ENCODE measurements at regions not wholly inside any gene's neighbourhood (a gene's known extent, or its start where the extent isn't known, plus 50 kb on each side); places are given as distances from the start of the nearest gene placed in this dataset.

GRCh38 chr5:111937094-111937493 lies 180.1 kb upstream of the NREP start:
- Histone ChIP-seq H3K79me2 (ENCODE audit: insufficient read depth, low read length) (no peaks in the 10 kb centered on the region), H3K36me3 (ENCODE audit: insufficient read depth, low read length) (no peaks in the 10 kb centered on the region), H3K9me3 (ENCODE audit: insufficient read depth, low read depth, low read length) (no peaks in the 10 kb centered on the region), H3K9ac (ENCODE audit: low read length) (no peak overlapping the region), H4K20me1 (ENCODE audit: insufficient read depth, low read length) (no peaks in the 10 kb centered on the region), H2AFZ (ENCODE audit: low read depth, low read length) (no peak overlapping the region), H3K4me3 (ENCODE audit: insufficient read depth, low read depth, low read length) (no peak overlapping the region), H3K4me1 (ENCODE audit: insufficient read depth, low read length) (peaks cover 15% of the 10 kb centered on the region), H3K27ac (ENCODE audit: low read depth, low read length) (no peak overlapping the region), H3K4me2 (ENCODE audit: low read length) (no peak overlapping the region), H3K27me3 (ENCODE audit: insufficient read depth, low read length) (no peaks in the 10 kb centered on the region)
- H3K4me3 Mint-ChIP-seq (ENCODE audit: unreplicated experiment), result no peak overlapping the region
- no peaks in the 10 kb centered on the region for H3K36me3 Mint-ChIP-seq (ENCODE audit: low read depth, unreplicated experiment)
- H3K27me3 Mint-ChIP-seq (ENCODE audit: low read depth, unreplicated experiment), result no peaks in the 10 kb centered on the region
- peaks cover 8% of the 10 kb centered on the region for H3K4me1 Mint-ChIP-seq (ENCODE audit: low read depth, unreplicated experiment)
- FAIRE-seq (peak; percentile 37), DNase-seq (ENCODE audit: low read depth) (no peak)
- H3K9me3 Mint-ChIP-seq (ENCODE audit: unreplicated experiment), result peaks cover 9% of the 10 kb centered on the region
- H3K27ac Mint-ChIP-seq (ENCODE audit: unreplicated experiment), result no peak overlapping the region
- TF ChIP-seq EZH2 (IDR thresholded peaks at IDR 0.05; ENCODE audit: insufficient read depth, low read length) (no peak), CTCF (IDR thresholded peaks at IDR 0.05; ENCODE audit: insufficient read depth, low read depth, low read length) (no peak)

- Mint-ChIP-seq H3K4me3 (ENCODE audit: unreplicated experiment) (no peak overlapping the region), H3K27ac (ENCODE audit: unreplicated experiment) (no peak overlapping the region), H3K4me1 (ENCODE audit: low read depth, unreplicated experiment) (peaks cover 17% of the 10 kb centered on the region), H3K27me3 (ENCODE audit: low read depth, unreplicated experiment) (no peaks in the 10 kb centered on the region), H3K9me3 (ENCODE audit: unreplicated experiment) (peaks cover 9% of the 10 kb centered on the region), H3K36me3 (ENCODE audit: low read depth, unreplicated experiment) (no peaks in the 10 kb centered on the region)
- H4K20me1 ChIP-seq (ENCODE audit: insufficient read depth, low read length), result no peaks in the 10 kb centered on the region
- H3K36me3 ChIP-seq (ENCODE audit: insufficient read depth, low read length), result no peaks in the 10 kb centered on the region
- H3K79me2 ChIP-seq (ENCODE audit: insufficient read depth, low read length), result no peaks in the 10 kb centered on the region
- H3K27ac ChIP-seq (ENCODE audit: low read depth, low read length), result no peak overlapping the region
- H2AFZ ChIP-seq (ENCODE audit: low read depth, low read length), result peak overlapping the region; percentile 42
- H3K4me2 ChIP-seq (ENCODE audit: low read length), result no peak overlapping the region
- no peak overlapping the region for H3K4me3 ChIP-seq (ENCODE audit: insufficient read depth, low read depth, low read length)
- peaks cover 25% of the 10 kb centered on the region for H3K4me1 ChIP-seq (ENCODE audit: insufficient read depth, low read length)
- H3K9me3 ChIP-seq (ENCODE audit: insufficient read depth, low read depth, low read length), result no peaks in the 10 kb centered on the region
- no peak overlapping the region for H3K9ac ChIP-seq (ENCODE audit: low read length)
- DNase-seq (ENCODE audit: low read depth) (peak; percentile 47), FAIRE-seq (peak; percentile 58)
- TF ChIP-seq EZH2 (IDR thresholded peaks at IDR 0.05; ENCODE audit: insufficient read depth, low read length) (no peak), CTCF (IDR thresholded peaks at IDR 0.05; ENCODE audit: insufficient read depth, low read depth, low read length) (no peak)
- no peaks in the 10 kb centered on the region for H3K27me3 ChIP-seq (ENCODE audit: insufficient read depth, low read length)
Observed at GRCh38 chr5:111935835-111936234, 178.8 kb upstream of the NREP start.

GRCh38 chr5:111935009-111935408 lies 178.0 kb upstream of the NREP start:
- Mint-ChIP-seq H3K4me3 (ENCODE audit: unreplicated experiment) (no peak overlapping the region), H3K27ac (ENCODE audit: unreplicated experiment) (no peak overlapping the region), H3K4me1 (ENCODE audit: low read depth, unreplicated experiment) (peaks cover 23% of the 10 kb centered on the region), H3K36me3 (ENCODE audit: low read depth, unreplicated experiment) (no peaks in the 10 kb centered on the region), H3K9me3 (ENCODE audit: unreplicated experiment) (peaks cover 9% of the 10 kb centered on the region), H3K27me3 (ENCODE audit: low read depth, unreplicated experiment) (no peaks in the 10 kb centered on the region)
- DNase-seq (ENCODE audit: low read depth) (no peak), FAIRE-seq (peak; percentile 32)
- Histone ChIP-seq H3K27ac (ENCODE audit: low read depth, low read length) (no peak overlapping the region), H4K20me1 (ENCODE audit: insufficient read depth, low read length) (no peaks in the 10 kb centered on the region), H3K4me1 (ENCODE audit: insufficient read depth, low read length) (peaks cover 34% of the 10 kb centered on the region), H3K9ac (ENCODE audit: low read length) (no peak overlapping the region), H3K27me3 (ENCODE audit: insufficient read depth, low read length) (no peaks in the 10 kb centered on the region), H2AFZ (ENCODE audit: low read depth, low read length) (no peak overlapping the region), H3K36me3 (ENCODE audit: insufficient read depth, low read length) (no peaks in the 10 kb centered on the region), H3K79me2 (ENCODE audit: insufficient read depth, low read length) (no peaks in the 10 kb centered on the region), H3K4me3 (ENCODE audit: insufficient read depth, low read depth, low read length) (no peak overlapping the region), H3K9me3 (ENCODE audit: insufficient read depth, low read depth, low read length) (no peaks in the 10 kb centered on the region), H3K4me2 (ENCODE audit: low read length) (no peak overlapping the region)
- no peak for TF ChIP-seq EZH2 (IDR thresholded peaks at IDR 0.05; ENCODE audit: insufficient read depth, low read length)
- TF ChIP-seq CTCF (IDR thresholded peaks at IDR 0.05; ENCODE audit: insufficient read depth, low read depth, low read length), result no peak

Data from astrocyte (in vitro differentiated cells and primary cell).